Stomach smooth muscle (tissue), 2 donors: ENCODE measurements at regions not wholly inside any gene's neighbourhood (a gene's known extent, or its start where the extent isn't known, plus 50 kb on each side); places are given as distances from the start of the nearest gene placed in this dataset.

Experiments used
- H3K27ac ChIP-seq: one replicate; pipeline ENCODE4 v1.7.0; 2013; ENCODE audit warnings: mild to moderate bottlenecking, low read length, inconsistent platforms
- H3K27me3 ChIP-seq, 2 donors: one replicate each; pipeline ENCODE4 v1.7.0; 2013; ENCODE audit warnings: low read length in 2 of 2; ENCODE audit not compliant: insufficient read depth in 2 of 2, control insufficient read depth in 1 of 2
- H3K36me3 ChIP-seq, 2 donors: one replicate each; pipeline ENCODE4 v1.7.0; 2013; ENCODE audit warnings: low read length in 2 of 2; ENCODE audit not compliant: control insufficient read depth in 2 of 2, insufficient read depth in 2 of 2
- H3K4me1 ChIP-seq: one replicate; pipeline ENCODE4 v1.7.0; 2013; ENCODE audit warnings: low read length; ENCODE audit not compliant: control insufficient read depth, insufficient read depth
- H3K4me3 ChIP-seq, 2 donors: one replicate each; pipeline ENCODE4 v1.7.0; 2013; ENCODE audit warnings: low read length in 2 of 2
- H3K9ac ChIP-seq, 2 donors: one replicate each; pipeline ENCODE4 v1.7.0; 2013; ENCODE audit warnings: low read length in 2 of 2, mild to moderate bottlenecking in 1 of 2
- H3K9me3 ChIP-seq, 2 donors: one replicate each; pipeline ENCODE4 v1.7.0; 2013; ENCODE audit warnings: low read length in 2 of 2; ENCODE audit not compliant: control insufficient read depth in 2 of 2
- donor health status: healthy.
- donor health status: Pancreatic carcinoma.

- no peaks in the 10 kb centered on the region for H3K9me3 ChIP-seq
- no peaks in the 10 kb centered on the region for H3K4me1 ChIP-seq
- no peak overlapping the region for H3K4me3 ChIP-seq
- no peak overlapping the region for H3K27ac ChIP-seq
- no peaks in the 10 kb centered on the region for H3K36me3 ChIP-seq
- no peaks in the 10 kb centered on the region for H3K27me3 ChIP-seq
- H3K9ac ChIP-seq, result no peak overlapping the region
These were observed 601.5 kb upstream of the SOX9 start for GRCh38 chr17:71519285-71519684.

GRCh38 chr17:71521724-71522123 lies 599.1 kb upstream of the SOX9 start:
- H3K36me3 ChIP-seq, result no peaks in the 10 kb centered on the region
- no peak overlapping the region for H3K4me3 ChIP-seq
- H3K27me3 ChIP-seq, result no peaks in the 10 kb centered on the region
- no peak overlapping the region for H3K27ac ChIP-seq
- H3K9ac ChIP-seq, result no peak overlapping the region
- no peaks in the 10 kb centered on the region for H3K4me1 ChIP-seq
- no peaks in the 10 kb centered on the region for H3K9me3 ChIP-seq

GRCh38 chr17:71522383-71522782 lies 598.4 kb upstream of the SOX9 start:
- Histone ChIP-seq H3K27ac (no peak overlapping the region), H3K27me3 (no peaks in the 10 kb centered on the region), H3K4me3 (no peak overlapping the region), H3K9ac (no peak overlapping the region), H3K9me3 (no peaks in the 10 kb centered on the region), H3K36me3 (no peaks in the 10 kb centered on the region), H3K4me1 (no peaks in the 10 kb centered on the region)

- Histone ChIP-seq H3K9me3 (no peaks in the 10 kb centered on the region), H3K4me3 (no peak overlapping the region), H3K27me3 (no peaks in the 10 kb centered on the region), H3K4me1 (no peaks in the 10 kb centered on the region), H3K9ac (no peak overlapping the region), H3K36me3 (no peaks in the 10 kb centered on the region), H3K27ac (no peak overlapping the region)
These were observed 593.5 kb upstream of the SOX9 start for GRCh38 chr17:71527311-71527710.

- Histone ChIP-seq H3K4me1 (no peaks in the 10 kb centered on the region), H3K27me3 (no peaks in the 10 kb centered on the region), H3K36me3 (no peaks in the 10 kb centered on the region), H3K27ac (no peak overlapping the region), H3K4me3 (no peak overlapping the region), H3K9me3 (no peaks in the 10 kb centered on the region), H3K9ac (no peak overlapping the region)
These were observed 592.6 kb upstream of the SOX9 start for GRCh38 chr17:71528210-71528609.

- Histone ChIP-seq H3K9ac (no peak overlapping the region), H3K4me3 (no peak overlapping the region), H3K4me1 (no peaks in the 10 kb centered on the region), H3K27ac (no peak overlapping the region), H3K27me3 (no peaks in the 10 kb centered on the region), H3K36me3 (no peaks in the 10 kb centered on the region), H3K9me3 (no peaks in the 10 kb centered on the region)
These were observed 590.6 kb upstream of the SOX9 start for GRCh38 chr17:71530248-71530647.

GRCh38 chr17:71535321-71535720 lies 585.5 kb upstream of the SOX9 start:
- H3K27me3 ChIP-seq, result no peaks in the 10 kb centered on the region
- H3K27ac ChIP-seq, result no peak overlapping the region
- H3K4me1 ChIP-seq, result no peaks in the 10 kb centered on the region
- H3K4me3 ChIP-seq, result no peak overlapping the region
- H3K9me3 ChIP-seq, result no peaks in the 10 kb centered on the region
- no peak overlapping the region for H3K9ac ChIP-seq
- H3K36me3 ChIP-seq, result no peaks in the 10 kb centered on the region

GRCh38 chr17:71546419-71546818 lies 574.4 kb upstream of the SOX9 start:
- Histone ChIP-seq H3K9me3 (peaks cover 0 to 3% of the 10 kb centered on the region in 2 donors), H3K9ac (no peak overlapping the region), H3K4me1 (no peaks in the 10 kb centered on the region), H3K4me3 (no peak overlapping the region), H3K36me3 (no peaks in the 10 kb centered on the region), H3K27me3 (peaks cover 0 to 2% of the 10 kb centered on the region in 2 donors), H3K27ac (no peak overlapping the region)

- Histone ChIP-seq H3K4me3 (no peak overlapping the region), H3K4me1 (no peaks in the 10 kb centered on the region), H3K9me3 (peaks cover 0 to 3% of the 10 kb centered on the region in 2 donors), H3K27me3 (peaks cover 0 to 2% of the 10 kb centered on the region in 2 donors), H3K27ac (no peak overlapping the region), H3K9ac (no peak overlapping the region), H3K36me3 (no peaks in the 10 kb centered on the region)
These were observed 572.9 kb upstream of the SOX9 start for GRCh38 chr17:71547904-71548303.

- Histone ChIP-seq H3K27ac (no peak overlapping the region), H3K4me3 (no peak overlapping the region), H3K36me3 (no peaks in the 10 kb centered on the region), H3K9me3 (peaks cover 0 to 3% of the 10 kb centered on the region in 2 donors), H3K4me1 (no peaks in the 10 kb centered on the region), H3K9ac (no peak overlapping the region), H3K27me3 (peaks cover 0 to 2% of the 10 kb centered on the region in 2 donors)
These were observed 572.2 kb upstream of the SOX9 start for GRCh38 chr17:71548540-71549190.

- H3K27me3 ChIP-seq, result no peaks in the 10 kb centered on the region
- H3K4me1 ChIP-seq, result no peaks in the 10 kb centered on the region
- H3K9me3 ChIP-seq, result peaks cover 0 to 3% of the 10 kb centered on the region in 2 donors
- no peak overlapping the region for H3K9ac ChIP-seq
- H3K27ac ChIP-seq, result no peak overlapping the region
- no peaks in the 10 kb centered on the region for H3K36me3 ChIP-seq
- H3K4me3 ChIP-seq, result no peak overlapping the region
These were observed 570.1 kb upstream of the SOX9 start for GRCh38 chr17:71550675-71551074.
